ENCODE measurements at regions not wholly inside any gene's neighbourhood (a gene's known extent, or its start where the extent isn't known, plus 50 kb on each side); places are given as distances from the start of the nearest gene placed in this dataset.
"Not testable (repeated sequence)": the region's sequence is repeated elsewhere in the genome, so short reads cannot be mapped to it uniquely, and the experiment has no call there.

DNA sequence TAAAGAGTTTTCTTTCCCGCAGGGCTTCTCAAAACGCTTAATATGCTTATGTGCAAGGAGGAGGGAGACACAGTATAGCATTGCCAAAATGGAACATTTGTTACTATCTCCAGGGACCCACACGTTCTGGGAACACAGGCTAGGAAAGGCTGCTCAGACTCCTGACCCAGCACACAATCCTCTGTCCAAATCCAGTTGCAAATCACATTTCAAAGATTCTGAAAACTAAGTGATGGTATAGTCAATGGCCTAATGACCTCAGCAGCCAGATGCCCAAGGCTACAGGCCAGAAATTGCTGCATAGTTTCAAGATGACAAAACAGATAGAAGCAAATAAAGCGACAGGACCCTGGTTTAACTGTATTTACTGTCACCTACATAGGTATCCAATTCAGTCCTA lies 97.0 kb upstream of the GRIP1 start:
- DNase-seq (ENCODE audit: low read depth in 2 of 2), result no peak

DNA sequence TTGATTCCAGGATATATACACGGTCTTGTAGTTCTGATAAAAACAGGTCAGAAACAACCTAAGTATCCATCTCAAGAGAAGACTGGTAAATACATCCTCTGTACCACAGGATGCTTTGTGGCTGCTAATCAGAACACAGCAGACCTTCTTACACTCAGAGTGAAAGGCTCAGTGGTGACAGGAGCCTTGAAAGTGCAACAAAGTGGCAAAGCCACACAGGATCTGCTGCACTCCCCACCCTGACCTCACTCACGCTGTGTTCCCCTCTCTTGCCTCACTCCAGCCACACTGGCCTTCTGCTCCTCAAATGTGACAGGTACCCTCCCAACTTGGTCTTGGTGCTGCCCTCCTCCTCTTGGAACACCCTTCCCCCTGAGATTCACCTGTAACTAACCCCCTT lies 98.1 kb upstream of the GRIP1 start:
- peak; percentile 5 to 15 for DNase-seq (ENCODE audit: low read depth in 2 of 2)

- no peak for DNase-seq (ENCODE audit: low read depth in 2 of 2)
Observed at GRCh38 chr12:66779466-66779865, 100.6 kb upstream of the GRIP1 start.

DNA sequence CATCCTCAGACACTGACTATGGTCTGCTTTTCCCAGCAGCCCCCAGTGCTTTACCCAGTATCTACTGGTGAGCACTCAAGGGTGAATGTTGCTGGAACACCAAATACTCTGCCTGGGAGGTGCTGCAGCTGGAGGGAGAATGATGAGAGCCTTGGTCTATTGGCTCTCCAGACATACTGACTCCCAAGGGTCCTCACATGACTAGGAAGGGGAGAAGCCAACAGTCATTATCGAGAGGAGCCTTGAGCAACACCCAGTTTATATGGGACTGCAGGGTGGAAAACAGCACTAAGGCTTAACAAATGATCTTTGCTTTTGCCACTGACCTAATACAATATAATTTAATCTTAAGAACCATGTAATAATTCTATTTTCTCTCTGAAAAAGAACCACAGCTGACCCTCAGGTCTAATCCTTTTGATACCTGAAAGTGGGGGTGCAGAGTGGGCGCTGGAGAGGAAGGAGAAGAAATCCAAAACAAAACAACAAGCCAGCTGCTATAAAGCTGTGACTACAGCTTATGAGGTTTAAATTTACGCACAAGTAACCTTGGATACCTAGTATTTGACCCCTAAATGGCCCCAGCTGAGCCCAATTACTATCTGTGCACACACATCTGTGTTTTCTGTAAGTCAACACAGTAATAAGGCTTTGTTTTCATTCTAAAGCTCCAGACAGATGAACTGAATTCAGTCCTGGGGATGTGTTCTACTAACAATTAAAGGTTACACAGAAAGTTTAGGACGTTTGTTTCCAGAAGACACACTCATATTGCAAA lies 107.8 kb upstream of the GRIP1 start:
- no peak for DNase-seq (ENCODE audit: low read depth in 2 of 2)

- no peak for DNase-seq (ENCODE audit: low read depth in 2 of 2)
Observed at GRCh38 chr12:66799551-66799950, 120.7 kb upstream of the GRIP1 start.

DNA sequence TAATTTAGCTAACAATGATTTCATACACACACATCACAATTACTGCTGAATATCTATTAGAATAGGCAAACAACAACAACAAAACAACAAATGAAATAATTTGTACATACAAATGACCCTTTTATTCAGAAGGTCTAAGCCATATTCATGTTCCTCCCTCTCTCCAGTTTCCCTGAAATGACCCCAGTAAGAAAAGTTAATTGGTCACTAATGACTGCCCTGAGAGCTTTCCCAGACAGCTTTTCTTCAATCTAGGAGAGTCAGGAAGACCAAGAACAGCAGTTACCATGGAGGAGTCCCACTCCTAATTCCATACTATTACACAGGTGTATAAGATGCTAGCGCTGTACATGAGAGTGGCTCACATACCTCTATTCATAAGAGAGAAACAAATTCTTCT lies 121.2 kb upstream of the GRIP1 start:
- DNase-seq (ENCODE audit: low read depth in 2 of 2), result no peak

GRCh38 chr12:66803930-66804329 lies 125.1 kb upstream of the GRIP1 start:
- DNase-seq (ENCODE audit: low read depth in 2 of 2), result no peak

GRCh38 chr12:66804563-66804974 lies 125.7 kb upstream of the GRIP1 start:
- no peak for DNase-seq (ENCODE audit: low read depth in 2 of 2)

GRCh38 chr12:66808606-66809005 lies 129.7 kb upstream of the GRIP1 start:
- no peak for DNase-seq (ENCODE audit: low read depth in 2 of 2)

DNA sequence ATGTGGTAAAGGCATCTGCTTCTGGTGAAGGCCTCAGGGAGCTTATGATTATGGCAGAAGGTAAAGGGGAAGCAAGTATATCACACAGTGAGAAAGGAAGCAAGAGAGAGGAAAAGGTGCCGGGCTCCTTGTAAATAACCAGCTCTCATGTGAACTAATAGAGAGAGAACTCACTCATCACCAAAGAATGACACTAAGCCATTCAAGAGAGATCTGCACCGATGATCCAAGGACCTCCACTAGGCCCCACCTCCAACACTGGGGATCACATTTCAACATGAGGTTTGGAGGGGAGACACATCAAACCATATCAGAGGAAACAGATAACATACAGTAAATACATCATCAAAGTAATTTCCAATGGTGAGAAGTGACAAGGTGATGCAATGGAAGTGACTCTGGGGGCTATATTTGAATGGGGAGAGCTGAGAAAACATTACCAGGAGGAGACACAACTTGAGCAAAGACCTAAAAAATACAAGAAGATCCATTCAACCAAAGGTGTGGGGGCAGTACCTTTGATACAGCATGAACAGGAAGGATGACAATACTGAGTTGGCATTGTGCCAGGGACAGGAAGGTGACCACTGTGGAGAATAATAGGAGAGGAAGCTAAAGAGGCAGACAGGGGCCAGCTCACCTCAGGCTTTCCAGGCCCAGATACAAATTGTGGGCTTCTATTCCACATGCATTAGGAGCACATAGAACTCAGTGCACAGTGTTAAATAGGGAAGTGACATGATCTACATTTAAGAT lies 134.4 kb upstream of the GRIP1 start:
- DNase-seq (ENCODE audit: low read depth in 2 of 2), result no peak

DNA sequence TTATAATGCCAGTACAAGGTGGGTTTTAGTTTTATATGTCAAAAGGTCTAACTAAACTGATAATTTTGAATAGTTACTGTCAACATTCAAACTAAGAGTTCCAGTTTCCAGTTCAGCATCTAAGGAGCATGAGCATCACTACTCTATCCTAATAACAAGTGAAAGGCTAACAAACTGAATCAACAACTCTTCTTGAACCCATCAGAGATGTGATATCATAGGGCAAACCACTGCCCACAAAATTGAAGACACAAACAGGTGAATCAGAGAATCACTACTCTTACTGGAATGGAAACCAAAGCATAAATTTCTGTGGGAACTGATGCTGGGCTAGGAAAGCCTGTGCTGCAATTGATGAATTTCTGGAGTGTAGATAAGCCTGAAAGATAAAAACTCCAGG lies 140.7 kb upstream of the GRIP1 start:
- DNase-seq (ENCODE audit: low read depth in 2 of 2), result no peak

GRCh38 chr12:66822961-66823360 lies 144.1 kb upstream of the GRIP1 start:
- DNase-seq (ENCODE audit: low read depth in 2 of 2), result no peak

GRCh38 chr12:66823857-66824570 lies 145.1 kb upstream of the GRIP1 start:
- DNase-seq (ENCODE audit: low read depth in 2 of 2), result no peak

DNA sequence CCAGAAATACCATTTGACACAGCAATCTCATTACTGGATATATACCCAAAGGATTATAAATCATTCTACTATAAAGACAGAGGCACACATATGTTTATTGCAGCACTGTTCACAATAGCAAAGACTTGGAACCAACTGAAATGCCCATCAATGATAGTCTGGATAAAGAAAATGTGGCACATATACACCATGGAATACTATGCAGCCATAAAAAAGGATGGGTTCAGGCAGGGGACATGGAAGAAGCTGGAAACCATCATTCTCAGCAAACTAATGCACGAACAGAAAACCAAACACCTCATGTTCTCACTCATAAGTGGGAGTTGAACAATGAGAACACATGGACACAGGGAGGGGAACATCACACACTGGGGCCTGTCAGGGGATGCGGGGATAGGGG lies 147.0 kb upstream of the GRIP1 start:
- not testable (repeated sequence) for DNase-seq (ENCODE audit: low read depth in 2 of 2)

- DNase-seq (ENCODE audit: low read depth in 2 of 2), result no peak
Observed at GRCh38 chr12:66829660-66830325, 150.9 kb upstream of the GRIP1 start.

GRCh38 chr12:66831495-66831894 lies 152.6 kb upstream of the GRIP1 start:
- DNase-seq (ENCODE audit: low read depth in 2 of 2), result no peak

GRCh38 chr12:66832997-66833396 lies 154.1 kb upstream of the GRIP1 start:
- DNase-seq (ENCODE audit: low read depth in 2 of 2), result no peak

DNA sequence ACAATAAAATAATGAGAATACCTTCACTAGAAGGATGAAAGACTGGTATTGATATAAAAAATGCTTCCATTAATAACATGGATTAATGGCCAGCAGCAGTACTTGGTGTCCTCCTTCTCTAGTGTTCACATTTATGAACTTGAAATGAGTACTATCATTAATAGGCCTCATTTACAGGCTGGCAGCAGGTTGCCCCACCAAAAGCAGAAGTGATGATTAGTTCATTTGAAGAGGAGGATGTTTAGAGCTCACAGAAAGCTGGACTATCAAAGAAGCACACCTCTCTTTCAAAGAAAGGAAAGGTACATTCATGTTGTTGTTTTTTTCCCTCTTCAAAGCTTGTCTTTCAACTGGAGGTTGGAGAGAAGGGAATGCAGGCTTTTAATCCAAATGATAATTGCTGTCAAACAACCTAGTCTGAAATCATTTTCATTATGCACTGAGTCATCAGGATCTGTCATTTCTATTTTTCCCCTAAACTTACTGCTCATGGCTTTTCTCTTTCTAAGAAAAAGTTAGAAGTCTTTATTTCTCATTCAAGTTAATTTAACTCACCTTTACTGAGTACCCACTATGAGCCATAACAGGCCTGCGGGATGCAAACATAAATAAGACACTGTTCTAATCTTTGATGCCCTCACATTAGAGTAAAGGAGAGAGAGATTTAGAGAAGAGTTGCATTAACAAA lies 157.9 kb upstream of the GRIP1 start:
- no peak for DNase-seq (ENCODE audit: low read depth in 2 of 2)

DNA sequence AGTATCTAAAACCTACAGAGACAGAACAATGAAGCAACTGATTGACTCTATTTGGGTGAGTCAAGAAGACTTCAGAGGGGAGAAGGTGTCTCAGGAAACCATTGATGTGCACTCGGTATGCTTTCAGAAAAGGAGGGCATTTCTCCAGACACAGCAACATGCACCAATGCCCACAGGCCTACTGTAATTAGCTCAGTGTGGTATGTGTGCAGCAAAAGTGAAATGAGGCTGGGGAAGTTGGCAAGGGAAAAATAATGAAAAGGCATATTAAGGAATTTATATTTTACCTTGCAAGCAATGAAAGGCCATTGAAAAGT lies 158.4 kb upstream of the GRIP1 start:
- no peak for DNase-seq (ENCODE audit: low read depth in 2 of 2)

- DNase-seq (ENCODE audit: low read depth in 2 of 2), result no peak
Observed at GRCh38 chr12:66838366-66838765, 159.5 kb upstream of the GRIP1 start.

DNA sequence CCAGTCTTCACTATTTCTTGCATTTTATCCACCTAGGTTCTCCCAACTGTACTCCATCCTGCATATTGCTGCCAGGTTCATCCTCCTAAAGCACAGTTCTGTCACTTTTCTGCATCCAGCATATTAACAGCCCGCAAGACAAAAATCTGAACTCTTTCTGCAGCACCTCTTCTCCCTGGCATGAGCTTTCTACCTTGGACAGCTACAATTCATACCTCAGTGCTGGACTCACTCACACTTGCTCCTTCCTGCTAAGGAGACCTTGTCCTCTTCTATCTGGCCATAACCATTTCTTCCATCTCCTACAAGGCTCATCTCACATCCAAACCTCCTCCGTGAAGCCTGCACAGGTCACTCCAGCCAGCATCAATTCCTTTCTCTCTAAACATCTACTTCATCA lies 170.1 kb upstream of the GRIP1 start:
- DNase-seq (ENCODE audit: low read depth in 2 of 2), result no peak

DNA sequence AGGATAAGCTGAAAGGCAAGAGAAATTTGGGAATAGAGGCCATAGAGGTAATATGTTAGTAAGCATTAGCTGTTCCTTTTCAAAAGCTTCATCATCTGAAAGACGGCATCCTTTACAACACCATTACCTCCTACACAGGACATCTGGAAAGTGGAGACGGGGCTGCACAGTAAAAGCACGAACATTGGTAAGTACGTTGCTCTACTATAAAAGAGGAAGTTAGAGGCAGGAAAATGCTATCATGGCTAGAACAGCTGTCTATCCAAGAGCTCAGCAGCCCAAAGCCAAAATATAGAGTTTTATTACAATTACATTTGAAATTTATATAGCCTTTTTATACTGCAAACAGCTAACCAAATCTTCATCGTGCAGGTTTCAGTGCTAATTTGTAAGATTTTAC lies 172.3 kb upstream of the GRIP1 start:
- DNase-seq (ENCODE audit: low read depth in 2 of 2), result no peak

All from stimulated activated CD8-positive, alpha-beta memory T cell treated with anti-CD3 and anti-CD28 coated beads, Interleukin-7, amount 100 ng/mL, for 1 hour (primary cell).